H1 (cell line): ENCODE measurements at regions not wholly inside any gene's neighbourhood (a gene's known extent, or its start where the extent isn't known, plus 50 kb on each side); places are given as distances from the start of the nearest gene placed in this dataset.

Experiments
- GTF2F1 ChIP-seq: IDR thresholded peaks from 2 replicates; pipeline ENCODE4 v1.6.1; 2012; ENCODE audit warnings: low read depth, low read length, improper control_type of control experiment, borderline replicate concordance
- TF ChIP-seq, protein P1 (sequence below): fragments of 300-600 bp; sonication (generic); IDR thresholded peaks from 2 replicates; pipeline ENCODE4 v1.7.1; 2012; ENCODE audit warnings: low read length, moderate library complexity, mild to moderate bottlenecking, inconsistent platforms; ENCODE audit not compliant: insufficient replicate concordance

GRCh38 chr2:219868635-219869034 lies 241.2 kb downstream of the SLC4A3 start (continued):
- TF ChIP-seq, protein P1, sequence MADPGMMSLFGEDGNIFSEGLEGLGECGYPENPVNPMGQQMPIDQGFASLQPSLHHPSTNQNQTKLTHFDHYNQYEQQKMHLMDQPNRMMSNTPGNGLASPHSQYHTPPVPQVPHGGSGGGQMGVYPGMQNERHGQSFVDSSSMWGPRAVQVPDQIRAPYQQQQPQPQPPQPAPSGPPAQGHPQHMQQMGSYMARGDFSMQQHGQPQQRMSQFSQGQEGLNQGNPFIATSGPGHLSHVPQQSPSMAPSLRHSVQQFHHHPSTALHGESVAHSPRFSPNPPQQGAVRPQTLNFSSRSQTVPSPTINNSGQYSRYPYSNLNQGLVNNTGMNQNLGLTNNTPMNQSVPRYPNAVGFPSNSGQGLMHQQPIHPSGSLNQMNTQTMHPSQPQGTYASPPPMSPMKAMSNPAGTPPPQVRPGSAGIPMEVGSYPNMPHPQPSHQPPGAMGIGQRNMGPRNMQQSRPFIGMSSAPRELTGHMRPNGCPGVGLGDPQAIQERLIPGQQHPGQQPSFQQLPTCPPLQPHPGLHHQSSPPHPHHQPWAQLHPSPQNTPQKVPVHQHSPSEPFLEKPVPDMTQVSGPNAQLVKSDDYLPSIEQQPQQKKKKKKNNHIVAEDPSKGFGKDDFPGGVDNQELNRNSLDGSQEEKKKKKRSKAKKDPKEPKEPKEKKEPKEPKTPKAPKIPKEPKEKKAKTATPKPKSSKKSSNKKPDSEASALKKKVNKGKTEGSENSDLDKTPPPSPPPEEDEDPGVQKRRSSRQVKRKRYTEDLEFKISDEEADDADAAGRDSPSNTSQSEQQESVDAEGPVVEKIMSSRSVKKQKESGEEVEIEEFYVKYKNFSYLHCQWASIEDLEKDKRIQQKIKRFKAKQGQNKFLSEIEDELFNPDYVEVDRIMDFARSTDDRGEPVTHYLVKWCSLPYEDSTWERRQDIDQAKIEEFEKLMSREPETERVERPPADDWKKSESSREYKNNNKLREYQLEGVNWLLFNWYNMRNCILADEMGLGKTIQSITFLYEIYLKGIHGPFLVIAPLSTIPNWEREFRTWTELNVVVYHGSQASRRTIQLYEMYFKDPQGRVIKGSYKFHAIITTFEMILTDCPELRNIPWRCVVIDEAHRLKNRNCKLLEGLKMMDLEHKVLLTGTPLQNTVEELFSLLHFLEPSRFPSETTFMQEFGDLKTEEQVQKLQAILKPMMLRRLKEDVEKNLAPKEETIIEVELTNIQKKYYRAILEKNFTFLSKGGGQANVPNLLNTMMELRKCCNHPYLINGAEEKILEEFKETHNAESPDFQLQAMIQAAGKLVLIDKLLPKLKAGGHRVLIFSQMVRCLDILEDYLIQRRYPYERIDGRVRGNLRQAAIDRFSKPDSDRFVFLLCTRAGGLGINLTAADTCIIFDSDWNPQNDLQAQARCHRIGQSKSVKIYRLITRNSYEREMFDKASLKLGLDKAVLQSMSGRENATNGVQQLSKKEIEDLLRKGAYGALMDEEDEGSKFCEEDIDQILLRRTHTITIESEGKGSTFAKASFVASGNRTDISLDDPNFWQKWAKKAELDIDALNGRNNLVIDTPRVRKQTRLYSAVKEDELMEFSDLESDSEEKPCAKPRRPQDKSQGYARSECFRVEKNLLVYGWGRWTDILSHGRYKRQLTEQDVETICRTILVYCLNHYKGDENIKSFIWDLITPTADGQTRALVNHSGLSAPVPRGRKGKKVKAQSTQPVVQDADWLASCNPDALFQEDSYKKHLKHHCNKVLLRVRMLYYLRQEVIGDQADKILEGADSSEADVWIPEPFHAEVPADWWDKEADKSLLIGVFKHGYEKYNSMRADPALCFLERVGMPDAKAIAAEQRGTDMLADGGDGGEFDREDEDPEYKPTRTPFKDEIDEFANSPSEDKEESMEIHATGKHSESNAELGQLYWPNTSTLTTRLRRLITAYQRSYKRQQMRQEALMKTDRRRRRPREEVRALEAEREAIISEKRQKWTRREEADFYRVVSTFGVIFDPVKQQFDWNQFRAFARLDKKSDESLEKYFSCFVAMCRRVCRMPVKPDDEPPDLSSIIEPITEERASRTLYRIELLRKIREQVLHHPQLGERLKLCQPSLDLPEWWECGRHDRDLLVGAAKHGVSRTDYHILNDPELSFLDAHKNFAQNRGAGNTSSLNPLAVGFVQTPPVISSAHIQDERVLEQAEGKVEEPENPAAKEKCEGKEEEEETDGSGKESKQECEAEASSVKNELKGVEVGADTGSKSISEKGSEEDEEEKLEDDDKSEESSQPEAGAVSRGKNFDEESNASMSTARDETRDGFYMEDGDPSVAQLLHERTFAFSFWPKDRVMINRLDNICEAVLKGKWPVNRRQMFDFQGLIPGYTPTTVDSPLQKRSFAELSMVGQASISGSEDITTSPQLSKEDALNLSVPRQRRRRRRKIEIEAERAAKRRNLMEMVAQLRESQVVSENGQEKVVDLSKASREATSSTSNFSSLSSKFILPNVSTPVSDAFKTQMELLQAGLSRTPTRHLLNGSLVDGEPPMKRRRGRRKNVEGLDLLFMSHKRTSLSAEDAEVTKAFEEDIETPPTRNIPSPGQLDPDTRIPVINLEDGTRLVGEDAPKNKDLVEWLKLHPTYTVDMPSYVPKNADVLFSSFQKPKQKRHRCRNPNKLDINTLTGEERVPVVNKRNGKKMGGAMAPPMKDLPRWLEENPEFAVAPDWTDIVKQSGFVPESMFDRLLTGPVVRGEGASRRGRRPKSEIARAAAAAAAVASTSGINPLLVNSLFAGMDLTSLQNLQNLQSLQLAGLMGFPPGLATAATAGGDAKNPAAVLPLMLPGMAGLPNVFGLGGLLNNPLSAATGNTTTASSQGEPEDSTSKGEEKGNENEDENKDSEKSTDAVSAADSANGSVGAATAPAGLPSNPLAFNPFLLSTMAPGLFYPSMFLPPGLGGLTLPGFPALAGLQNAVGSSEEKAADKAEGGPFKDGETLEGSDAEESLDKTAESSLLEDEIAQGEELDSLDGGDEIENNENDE: no peak
- no peak for TF ChIP-seq GTF2F1
